ENCODE measurements at regions not wholly inside any gene's neighbourhood (a gene's known extent, or its start where the extent isn't known, plus 50 kb on each side); places are given as distances from the start of the nearest gene placed in this dataset.

- no peak for DNase-seq (ENCODE audit: low spot score)
- no peak for TF ChIP-seq CTCF (IDR thresholded peaks at IDR 0.05; ENCODE audit: extremely low read depth, insufficient read depth, missing control alignments)
- in situ Hi-C loops (cut with MboI; ENCODE audit: low pct_unique_long_range_greater_than_20kb, low sequenced_read_pairs, unreplicated experiment), result no loop called here
Measured at GRCh38 chr10:71141528-71141927, 70.8 kb upstream of the UNC5B start.

GRCh38 chr10:71143170-71143569 lies 69.2 kb upstream of the UNC5B start:
- in situ Hi-C loops (cut with MboI; ENCODE audit: low pct_unique_long_range_greater_than_20kb, low sequenced_read_pairs, unreplicated experiment), result no loop called here
- TF ChIP-seq CTCF (IDR thresholded peaks at IDR 0.05; ENCODE audit: extremely low read depth, insufficient read depth, missing control alignments), result no peak
- no peak for DNase-seq (ENCODE audit: low spot score)

- TF ChIP-seq CTCF (IDR thresholded peaks at IDR 0.05; ENCODE audit: extremely low read depth, insufficient read depth, missing control alignments), result no peak
- in situ Hi-C loops (cut with MboI; ENCODE audit: low pct_unique_long_range_greater_than_20kb, low sequenced_read_pairs, unreplicated experiment), result no loop called here
- no peak for DNase-seq (ENCODE audit: low spot score)
Measured at GRCh38 chr10:71143610-71144009, 68.8 kb upstream of the UNC5B start.

- in situ Hi-C loops (cut with MboI; ENCODE audit: low pct_unique_long_range_greater_than_20kb, low sequenced_read_pairs, unreplicated experiment), result no loop called here
- TF ChIP-seq CTCF (IDR thresholded peaks at IDR 0.05; ENCODE audit: extremely low read depth, insufficient read depth, missing control alignments), result no peak
- no peak for DNase-seq (ENCODE audit: low spot score)
Measured at GRCh38 chr10:71144824-71145223, 67.5 kb upstream of the UNC5B start.

GRCh38 chr10:71145352-71145945 lies 66.9 kb upstream of the UNC5B start:
- no peak for TF ChIP-seq CTCF (IDR thresholded peaks at IDR 0.05; ENCODE audit: extremely low read depth, insufficient read depth, missing control alignments)
- no peak for DNase-seq (ENCODE audit: low spot score)
- in situ Hi-C loops (cut with MboI; ENCODE audit: low pct_unique_long_range_greater_than_20kb, low sequenced_read_pairs, unreplicated experiment), result no loop called here

- no peak for DNase-seq (ENCODE audit: low spot score)
- in situ Hi-C loops (cut with MboI; ENCODE audit: low pct_unique_long_range_greater_than_20kb, low sequenced_read_pairs, unreplicated experiment), result no loop called here
- TF ChIP-seq CTCF (IDR thresholded peaks at IDR 0.05; ENCODE audit: extremely low read depth, insufficient read depth, missing control alignments), result no peak
Measured at GRCh38 chr10:71150796-71151195, 61.6 kb upstream of the UNC5B start.

GRCh38 chr10:71152043-71152442 lies 60.3 kb upstream of the UNC5B start:
- no peak for DNase-seq (ENCODE audit: low spot score)
- in situ Hi-C loops (cut with MboI; ENCODE audit: low pct_unique_long_range_greater_than_20kb, low sequenced_read_pairs, unreplicated experiment), result no loop called here
- no peak for TF ChIP-seq CTCF (IDR thresholded peaks at IDR 0.05; ENCODE audit: extremely low read depth, insufficient read depth, missing control alignments)
